BLaER1 treated with 17β-estradiol and CSF1 and Interleukin-3, amounts not matched to agents 10 nM and 100 nM (cell line): ENCODE measurements at regions not wholly inside any gene's neighbourhood (a gene's known extent, or its start where the extent isn't known, plus 50 kb on each side); places are given as distances from the start of the nearest gene placed in this dataset.
"Not testable (repeated sequence)": the region's sequence is repeated elsewhere in the genome, so short reads cannot be mapped to it uniquely, and the experiment has no call there.

ENCODE experiments used
- H3K27ac ChIP-seq, 11 experiments: shearing (Covaris generic); formaldehyde crosslinking; 2 replicates each; pipeline ENCODE4 v1.8.1; 2022
- H3K27me3 ChIP-seq, 11 experiments: shearing (Covaris generic); formaldehyde crosslinking; 2 replicates each; pipeline ENCODE4 v1.8.1; 2022
- H3K36me3 ChIP-seq, 11 experiments: shearing (Covaris generic); formaldehyde crosslinking; 2 replicates each; pipeline ENCODE4 v1.8.1; 2022
- H3K4me1 ChIP-seq, 10 experiments: shearing (Covaris generic); formaldehyde crosslinking; 2 replicates each; pipeline ENCODE4 v1.8.1; 2022
- H3K4me2 ChIP-seq, 11 experiments: shearing (Covaris generic); formaldehyde crosslinking; 2 replicates each; pipeline ENCODE4 v1.8.1; 2022
- H3K4me3 ChIP-seq, 10 experiments: shearing (Covaris generic); formaldehyde crosslinking; 2 replicates each; pipeline ENCODE4 v1.8.1; 2022
- H3K9ac ChIP-seq, 11 experiments: shearing (Covaris generic); formaldehyde crosslinking; 2 replicates each; pipeline ENCODE4 v1.8.1; 2022
- H3K9me3 ChIP-seq, 11 experiments: shearing (Covaris generic); formaldehyde crosslinking; replicated peaks in 1 of 11; 2 replicates each; pipeline ENCODE4 v1.8.1; 2022
- H4K20me1 ChIP-seq, 11 experiments: shearing (Covaris generic); formaldehyde crosslinking; 2 replicates each; pipeline ENCODE4 v1.8.1; 2022
- Cebpa-rat ChIP-seq, 11 experiments: shearing (Covaris generic); IDR thresholded peaks; 2 replicates each; pipeline ENCODE4 v1.8.1; 2022

DNA sequence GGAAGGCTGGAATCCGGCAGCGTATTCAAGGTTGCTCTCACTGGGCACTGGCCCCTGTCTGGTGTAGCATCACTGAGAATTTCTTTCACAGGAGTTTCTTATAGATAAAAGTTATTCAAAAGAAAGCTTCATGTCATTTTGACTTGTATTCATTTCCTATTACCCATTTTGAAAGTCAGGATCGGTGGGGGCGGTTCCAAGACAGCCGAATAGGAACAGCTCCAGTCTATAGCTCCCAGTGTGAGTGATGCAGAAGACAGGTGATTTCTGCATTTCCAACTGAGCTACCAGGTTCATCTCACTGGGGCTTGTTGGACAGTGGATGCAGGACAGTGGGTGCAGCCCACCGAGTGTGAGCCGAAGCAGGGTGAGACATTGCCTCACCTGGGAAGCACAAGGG is 51.5 kb upstream of the CDC42EP3 start:
- not testable (repeated sequence) for H3K4me3 ChIP-seq, H3K27me3 ChIP-seq, H3K4me2 ChIP-seq, H4K20me1 ChIP-seq, H3K36me3 ChIP-seq, H3K9ac ChIP-seq
- Histone ChIP-seq H3K9me3 (peaks cover 0 to 52% (median 33%) of the 10 kb centered on the region in 11 experiments; a peak in 20 of 22 replicates), H3K27ac (peak overlapping the region in 2 of 11 experiments; percentile 70; a peak in 3 of 22 replicates), H3K4me1 (peaks cover 18 to 28% (median 24%) of the 10 kb centered on the region in 10 experiments)

DNA sequence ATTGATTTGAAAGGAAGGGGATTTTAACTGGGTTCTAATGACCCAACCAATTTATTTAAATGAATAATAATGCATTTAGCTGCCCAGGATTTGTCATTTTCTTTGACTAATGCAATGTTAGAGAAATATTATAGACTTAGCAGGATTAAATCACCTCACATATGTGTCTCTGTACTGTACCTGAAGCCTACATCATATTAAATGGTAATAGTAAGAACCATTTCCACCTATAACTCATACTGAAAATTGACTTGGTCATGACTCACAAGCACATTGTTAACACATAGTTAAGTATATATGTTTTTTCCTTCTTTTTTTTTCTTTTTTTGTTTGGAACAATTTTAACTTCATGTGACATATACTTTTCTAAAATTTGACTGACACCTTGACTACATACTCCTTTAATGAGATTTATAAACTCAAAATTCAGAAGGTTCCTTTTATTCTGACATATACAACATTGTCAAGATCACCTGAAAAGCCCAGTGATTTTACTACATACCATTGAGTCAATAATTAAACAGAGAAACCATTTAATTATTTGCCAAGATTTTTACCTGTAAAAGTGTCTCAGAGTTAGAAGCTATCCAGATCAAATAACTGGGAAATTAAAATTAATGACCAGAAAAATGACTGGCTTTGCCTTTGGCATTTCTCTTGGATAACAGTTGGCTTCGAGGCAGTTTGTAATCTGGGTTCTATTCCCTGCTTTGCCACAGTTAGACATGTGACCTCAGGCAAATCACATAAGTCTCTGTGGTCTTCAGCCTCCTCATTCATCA is 58.8 kb upstream of the CDC42EP3 start:
- TF ChIP-seq Cebpa-rat (IDR thresholded peaks at IDR 0.05) = no peak
- Histone ChIP-seq H3K9ac (no peak overlapping the region), H4K20me1 (no peaks in the 10 kb centered on the region), H3K27ac (peak overlapping the region in 4 of 11 experiments; percentile 95 to 100 (median 97); a peak in 4 of 22 replicates), H3K27me3 (no peaks in the 10 kb centered on the region), H3K36me3 (no peaks in the 10 kb centered on the region), H3K4me3 (no peak overlapping the region), H3K9me3 (peaks cover 0 to 14% (median 7%) of the 10 kb centered on the region in 11 experiments; a peak in 8 of 22 replicates), H3K4me1 (peaks cover 22 to 47% (median 42%) of the 10 kb centered on the region in 10 experiments), H3K4me2 (peak overlapping the region in 2 of 11 experiments; percentile 71 to 87; a peak in 1 of 22 replicates)

DNA sequence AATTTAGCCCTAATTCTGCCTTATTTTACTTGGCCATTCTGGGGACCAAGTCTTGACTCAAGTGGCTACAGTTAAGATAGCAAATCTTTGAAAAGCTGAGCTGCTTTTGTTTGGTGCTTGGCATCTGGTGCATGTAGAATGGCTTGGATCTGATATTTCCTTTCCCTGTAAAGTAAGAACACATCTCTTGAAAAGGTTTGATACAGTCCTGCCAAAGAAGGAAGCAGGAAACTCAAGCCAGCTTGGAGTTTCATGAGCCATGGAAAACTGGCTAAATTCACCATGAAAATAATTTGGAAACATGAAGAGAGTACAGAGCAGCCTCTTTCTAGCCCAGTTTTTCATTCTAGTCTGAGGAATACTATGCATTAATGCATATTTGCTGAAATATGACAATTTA is 61.0 kb upstream of the CDC42EP3 start:
- not testable (repeated sequence) for H4K20me1 ChIP-seq, H3K4me3 ChIP-seq, H3K27me3 ChIP-seq, H3K9ac ChIP-seq, H3K36me3 ChIP-seq
- Histone ChIP-seq H3K4me2 (peak overlapping the region in 8 of 11 experiments; percentile 29 to 94 (median 86); a peak in 14 of 22 replicates), H3K4me1 (peaks cover 30 to 69% (median 61%) of the 10 kb centered on the region in 10 experiments), H3K9me3 (peaks cover 8 to 20% (median 15%) of the 10 kb centered on the region in 11 experiments; a peak in 18 of 22 replicates), H3K27ac (peak overlapping the region in 8 of 11 experiments; percentile 95 to 100 (median 98); a peak in 15 of 22 replicates)

DNA sequence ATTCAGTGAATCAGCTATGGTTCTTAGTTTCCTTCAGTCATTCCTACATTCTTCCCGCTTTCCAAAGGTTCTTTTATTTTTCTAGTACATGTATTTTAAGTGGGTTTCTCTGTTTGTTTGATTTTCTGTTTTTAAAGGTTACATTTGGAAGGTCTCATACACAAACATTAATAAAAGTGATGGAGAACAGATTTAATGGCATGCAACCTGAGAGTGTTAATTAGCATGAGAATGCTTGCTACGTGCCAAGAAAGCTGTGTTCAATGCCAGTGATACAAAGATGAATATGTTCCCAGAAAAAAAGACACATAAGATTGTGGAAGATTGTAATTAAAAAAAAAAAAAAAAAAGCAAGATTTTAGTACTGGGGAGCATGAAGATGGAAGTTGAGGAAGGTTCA is 61.8 kb upstream of the CDC42EP3 start:
- no peaks in the 10 kb centered on the region for H3K27me3 ChIP-seq
- peaks cover 0 to 4% (median 0%) of the 10 kb centered on the region in 11 experiments; a peak in 2 of 22 replicates for H3K36me3 ChIP-seq
- H3K4me2 ChIP-seq = peak overlapping the region; percentile 62 to 94 (median 78); a peak in 21 of 22 replicates
- H4K20me1 ChIP-seq = no peaks in the 10 kb centered on the region
- H3K9ac ChIP-seq = peak overlapping the region in 8 of 11 experiments; percentile 85 to 93 (median 90); a peak in 13 of 22 replicates
- TF ChIP-seq Cebpa-rat (IDR thresholded peaks at IDR 0.05) = no peak
- H3K4me1 ChIP-seq = peaks cover 30 to 75% (median 67%) of the 10 kb centered on the region in 10 experiments
- no peak overlapping the region for H3K4me3 ChIP-seq
- peak overlapping the region in 10 of 11 experiments; percentile 53 to 100 (median 97); a peak in 19 of 22 replicates for H3K27ac ChIP-seq
- H3K9me3 ChIP-seq = peaks cover 11 to 24% (median 17%) of the 10 kb centered on the region in 11 experiments; a peak in 20 of 22 replicates

DNA sequence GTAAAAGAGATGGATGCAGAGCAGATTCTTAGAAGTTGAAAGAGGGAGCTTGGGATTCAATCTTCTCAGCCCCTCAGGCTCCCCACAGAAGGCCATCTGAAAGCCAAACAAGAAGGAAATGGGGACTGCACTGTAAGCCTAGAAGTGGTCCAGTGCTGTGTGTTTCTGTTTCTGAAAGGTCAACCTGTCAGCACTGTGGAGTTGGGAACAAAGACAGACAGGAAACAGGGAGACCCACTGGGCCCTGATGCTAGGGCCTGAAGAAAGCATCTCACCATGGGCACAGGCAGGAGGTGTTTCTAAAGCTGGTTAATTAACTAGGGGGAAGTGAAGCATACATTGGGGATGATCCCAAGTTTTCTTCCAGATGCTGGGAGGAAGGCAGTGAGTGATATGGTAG is 62.5 kb upstream of the CDC42EP3 start:
- H4K20me1 ChIP-seq, H3K36me3 ChIP-seq, H3K27me3 ChIP-seq, H3K4me3 ChIP-seq: not testable (repeated sequence)
- Histone ChIP-seq H3K4me2 (peak overlapping the region; percentile 62 to 94 (median 78)), H3K27ac (peak overlapping the region in 10 of 11 experiments; percentile 53 to 100 (median 97); a peak in 20 of 22 replicates), H3K4me1 (peaks cover 30 to 78% (median 69%) of the 10 kb centered on the region in 10 experiments), H3K9ac (peak overlapping the region in 9 of 11 experiments; percentile 69 to 93 (median 89); a peak in 17 of 22 replicates), H3K9me3 (peaks cover 11 to 31% (median 24%) of the 10 kb centered on the region in 11 experiments; a peak in 20 of 22 replicates)

DNA sequence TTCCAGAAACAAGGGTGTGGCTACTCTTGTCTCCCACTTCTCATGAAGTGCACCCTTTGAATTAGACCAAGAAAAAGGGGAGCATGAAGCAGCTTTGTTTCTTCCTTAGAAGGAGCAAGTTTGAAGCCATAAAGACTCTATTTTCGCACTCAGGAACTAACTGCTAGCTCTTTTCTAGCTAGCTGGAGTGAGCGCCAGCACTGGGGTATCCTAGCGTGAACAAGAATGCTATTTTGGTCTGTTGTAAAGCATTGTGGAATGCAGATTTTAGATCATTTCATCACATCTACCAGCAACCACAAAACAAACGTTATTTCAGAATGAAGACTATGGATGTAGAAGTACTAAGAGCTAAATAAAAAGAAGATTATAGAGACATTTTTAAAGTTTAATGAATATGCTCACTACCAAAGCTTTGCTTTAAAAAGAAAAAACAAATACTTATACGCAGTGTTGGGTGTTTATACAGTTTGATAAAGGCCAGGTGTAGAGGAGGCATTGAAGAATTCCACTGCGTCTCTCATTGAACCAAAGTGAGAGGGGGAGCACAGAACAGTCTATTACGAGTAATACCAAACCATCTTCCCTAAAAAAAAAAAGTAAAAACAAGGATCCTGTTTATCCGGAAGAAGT is 63.6 kb upstream of the CDC42EP3 start:
- not testable (repeated sequence) for H3K27me3 ChIP-seq, H4K20me1 ChIP-seq, H3K36me3 ChIP-seq
- peak overlapping the region; percentile 62 to 94 (median 86) for H3K4me2 ChIP-seq
- peaks cover 22 to 41% (median 33%) of the 10 kb centered on the region in 11 experiments; a peak in 21 of 22 replicates for H3K9me3 ChIP-seq
- peak overlapping the region in 10 of 11 experiments; percentile 36 to 93 (median 88); a peak in 20 of 22 replicates for H3K9ac ChIP-seq
- peak overlapping the region in 10 of 11 experiments; percentile 54 to 100 (median 97); a peak in 19 of 22 replicates for H3K27ac ChIP-seq
- peak overlapping the region in 7 of 10 experiments; percentile 27 to 52 (median 32); a peak in 8 of 20 replicates for H3K4me3 ChIP-seq
- TF ChIP-seq Cebpa-rat (IDR thresholded peaks at IDR 0.05) = peak in 3 of 11 experiments; percentile 51 to 53 (median 51); a peak in 6 of 22 replicates
- H3K4me1 ChIP-seq = peaks cover 30 to 80% (median 71%) of the 10 kb centered on the region in 10 experiments

DNA sequence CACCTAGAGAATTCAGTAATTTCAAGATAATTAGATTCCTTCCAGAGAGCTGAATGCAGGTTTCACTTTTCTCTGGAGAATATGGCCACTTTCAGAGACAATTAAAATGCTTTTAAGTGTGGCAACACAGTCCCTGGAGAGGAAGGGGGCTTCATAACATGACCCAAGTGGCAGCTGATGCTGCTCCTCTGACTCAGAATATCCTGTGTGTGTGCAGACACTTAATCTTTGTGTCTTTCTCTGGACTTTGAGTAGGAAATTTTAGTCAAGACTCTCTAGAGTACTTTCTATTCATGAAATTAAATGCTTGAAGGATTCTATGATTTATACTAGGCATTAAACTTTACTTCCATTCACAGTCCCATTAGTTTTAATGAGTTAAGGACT is 64.1 kb upstream of the CDC42EP3 start:
- peak overlapping the region in 6 of 10 experiments; percentile 8 to 52 (median 31); a peak in 7 of 20 replicates for H3K4me3 ChIP-seq
- H3K4me2 ChIP-seq = peak overlapping the region; percentile 62 to 94 (median 86)
- TF ChIP-seq Cebpa-rat (IDR thresholded peaks at IDR 0.05) = peak in 8 of 11 experiments; percentile 44 to 94 (median 84); a peak in 12 of 22 replicates
- peaks cover 23 to 46% (median 35%) of the 10 kb centered on the region in 11 experiments; a peak in 21 of 22 replicates for H3K9me3 ChIP-seq
- H3K27me3 ChIP-seq, H4K20me1 ChIP-seq, H3K36me3 ChIP-seq: not testable (repeated sequence)
- peak overlapping the region in 10 of 11 experiments; percentile 33 to 93 (median 88); a peak in 20 of 22 replicates for H3K9ac ChIP-seq
- peak overlapping the region in 10 of 11 experiments; percentile 54 to 100 (median 97); a peak in 19 of 22 replicates for H3K27ac ChIP-seq
- H3K4me1 ChIP-seq = peaks cover 30 to 85% (median 75%) of the 10 kb centered on the region in 10 experiments

DNA sequence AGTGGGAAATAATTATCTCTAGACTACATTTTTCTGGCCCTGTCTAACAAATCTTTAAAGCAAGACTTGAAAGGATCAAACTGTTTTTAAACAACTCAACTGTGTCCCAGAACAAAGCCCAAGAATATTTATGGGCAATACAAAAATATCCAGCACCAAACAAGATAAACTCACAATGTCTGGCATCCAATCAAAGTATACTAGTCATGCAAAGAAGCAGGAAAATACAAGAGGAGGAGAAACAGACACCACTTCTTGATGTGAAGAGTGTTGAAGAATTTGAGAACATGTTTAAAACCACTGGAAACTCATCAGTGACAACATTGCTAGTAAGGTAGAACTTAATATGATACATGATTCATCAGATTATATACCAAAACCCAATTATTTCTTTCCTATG is 66.1 kb upstream of the CDC42EP3 start:
- Histone ChIP-seq H3K27ac (peak overlapping the region in 10 of 11 experiments; percentile 0 to 100 (median 97); a peak in 19 of 22 replicates), H3K4me2 (peak overlapping the region in 8 of 11 experiments; percentile 71 to 94 (median 87); a peak in 15 of 22 replicates), H3K9ac (peak overlapping the region in 6 of 11 experiments; percentile 15 to 93 (median 90); a peak in 7 of 22 replicates), H3K4me1 (peaks cover 30 to 66% (median 59%) of the 10 kb centered on the region in 10 experiments), H4K20me1 (no peaks in the 10 kb centered on the region), H3K9me3 (peaks cover 23 to 50% (median 42%) of the 10 kb centered on the region in 11 experiments; a peak in 21 of 22 replicates), H3K36me3 (peaks cover 0 to 8% (median 0%) of the 10 kb centered on the region in 11 experiments; a peak in 2 of 22 replicates), H3K27me3 (no peaks in the 10 kb centered on the region), H3K4me3 (peak overlapping the region in 1 of 10 experiments; percentile 32; a peak in 1 of 20 replicates)
- TF ChIP-seq Cebpa-rat (IDR thresholded peaks at IDR 0.05) = no peak
